Activated effector memory CD4-positive, alpha-beta T cell treated with Interleukin-2 at 50 U/mL for 16 hours (primary cell): ENCODE measurements at regions not wholly inside any gene's neighbourhood (a gene's known extent, or its start where the extent isn't known, plus 50 kb on each side); places are given as distances from the start of the nearest gene placed in this dataset.
"Not testable (repeated sequence)": the region's sequence is repeated elsewhere in the genome, so short reads cannot be mapped to it uniquely, and the experiment has no call there.

Experiments
- DNase-seq: peaks from one replicate; pipeline ENCODE4 v3.0.0-alpha.2; 2020

- DNase-seq: no peak
Observed at GRCh38 chr1:189180057-189180456, 1297.6 kb downstream of the BRINP3 start.

- no peak for DNase-seq
Observed at GRCh38 chr1:189185097-189185496, 1292.6 kb downstream of the BRINP3 start.

GRCh38 chr1:189192741-189193520 lies 1284.7 kb downstream of the BRINP3 start:
- DNase-seq: no peak

- DNase-seq: no peak
Observed at GRCh38 chr1:189205863-189206262, 1271.8 kb downstream of the BRINP3 start.

- DNase-seq: no peak
Observed at GRCh38 chr1:189206617-189207016, 1271.0 kb downstream of the BRINP3 start.

GRCh38 chr1:189211742-189212141 lies 1265.9 kb downstream of the BRINP3 start:
- no peak for DNase-seq

GRCh38 chr1:189212606-189213005 lies 1265.1 kb downstream of the BRINP3 start:
- no peak for DNase-seq

GRCh38 chr1:189216886-189217285 lies 1260.8 kb downstream of the BRINP3 start:
- no peak for DNase-seq

- no peak for DNase-seq
Observed at GRCh38 chr1:189217646-189218045, 1260.0 kb downstream of the BRINP3 start.

GRCh38 chr1:189220750-189221149 lies 1256.9 kb downstream of the BRINP3 start:
- no peak for DNase-seq

- DNase-seq: not testable (repeated sequence)
Observed at GRCh38 chr1:189225794-189226145, 1251.9 kb downstream of the BRINP3 start.

GRCh38 chr1:189226779-189227178 lies 1250.9 kb downstream of the BRINP3 start:
- DNase-seq: no peak

GRCh38 chr1:189237008-189237407 lies 1240.7 kb downstream of the BRINP3 start:
- DNase-seq: no peak

- no peak for DNase-seq
Observed at GRCh38 chr1:189253601-189254350, 1223.9 kb downstream of the BRINP3 start.

GRCh38 chr1:189261128-189261527 lies 1216.5 kb downstream of the BRINP3 start:
- DNase-seq: not testable (repeated sequence)

- DNase-seq: no peak
Observed at GRCh38 chr1:189269011-189269410, 1208.7 kb downstream of the BRINP3 start.

- no peak for DNase-seq
Observed at GRCh38 chr1:189274267-189274666, 1203.4 kb downstream of the BRINP3 start.

GRCh38 chr1:189275796-189276195 lies 1201.9 kb downstream of the BRINP3 start:
- no peak for DNase-seq

GRCh38 chr1:189289346-189289745 lies 1188.3 kb downstream of the BRINP3 start:
- no peak for DNase-seq

GRCh38 chr1:189301235-189301634 lies 1176.4 kb downstream of the BRINP3 start:
- DNase-seq: no peak

- no peak for DNase-seq
Observed at GRCh38 chr1:189305279-189305678, 1172.4 kb downstream of the BRINP3 start.

- no peak for DNase-seq
Observed at GRCh38 chr1:189311915-189312314, 1165.7 kb downstream of the BRINP3 start.

- DNase-seq: no peak
Observed at GRCh38 chr1:189312499-189312898, 1165.2 kb downstream of the BRINP3 start.

- DNase-seq: no peak
Observed at GRCh38 chr1:189313488-189313887, 1164.2 kb downstream of the BRINP3 start.
